GM13976 (cell line): ENCODE measurements at regions not wholly inside any gene's neighbourhood (a gene's known extent, or its start where the extent isn't known, plus 50 kb on each side); places are given as distances from the start of the nearest gene placed in this dataset.
"Not testable (repeated sequence)": the region's sequence is repeated elsewhere in the genome, so short reads cannot be mapped to it uniquely, and the experiment has no call there.

Source experiments
- DNase-seq: peaks from one replicate; pipeline ENCODE4 v3.0.0; 2012; ENCODE audit warnings: low spot score
- in situ Hi-C: fragments of 300-500 bp; cut with MboI; formaldehyde crosslinking; loops from one replicate; pipeline ENCODE4 v1.12.0; 2022; ENCODE audit warnings: low sequenced_read_pairs, mixed read lengths, inconsistent platforms; ENCODE audit not compliant: unreplicated experiment
- TF ChIP-seq, protein P1 (sequence below): IDR thresholded peaks from 2 replicates; pipeline ENCODE4 v1.5.1; 2012; ENCODE audit warnings: borderline replicate concordance, mild to moderate bottlenecking; ENCODE audit not compliant: insufficient read depth; ENCODE audit errors: extremely low read depth, missing control alignments, control extremely low read depth

DNA sequence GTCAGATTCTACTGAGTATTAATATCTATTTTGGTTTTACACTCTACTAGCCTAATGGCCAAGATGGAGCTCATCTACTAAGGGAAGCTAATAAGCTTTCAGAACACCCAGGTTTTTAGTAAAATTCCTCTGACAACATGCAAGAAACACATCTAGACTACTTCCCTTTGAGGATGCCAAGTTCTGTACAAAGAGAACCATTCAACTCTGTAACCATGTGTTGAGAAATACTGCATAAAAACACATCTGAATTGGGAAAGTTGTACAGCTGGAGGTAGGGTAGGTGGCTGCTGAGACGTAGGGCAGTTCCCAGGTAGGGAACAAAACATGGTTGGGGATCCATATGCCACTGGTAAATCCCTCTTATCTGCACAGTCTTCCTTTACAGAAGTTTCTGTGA, 66.2 kb downstream of the SC5D start:
- in situ Hi-C loops = no loop called here
- DNase-seq = no peak

DNA sequence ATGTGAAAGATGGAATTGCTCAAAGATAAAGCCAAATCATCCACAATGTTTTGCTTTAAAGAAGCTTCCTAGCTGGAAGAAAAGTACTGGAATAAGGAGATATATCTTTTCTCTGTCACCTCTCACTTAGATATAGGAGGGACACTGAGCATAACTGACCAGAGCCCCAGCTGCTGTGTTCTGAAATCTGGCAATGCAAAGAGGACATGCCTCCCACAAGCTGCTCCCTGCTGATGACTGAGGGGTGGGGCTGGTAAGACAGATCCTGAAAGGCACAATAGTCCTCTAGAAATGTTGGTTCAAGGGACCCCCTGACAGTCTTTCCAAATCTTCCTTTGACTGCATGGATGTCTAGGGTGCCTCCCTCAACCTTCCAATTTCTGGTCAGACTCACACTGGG, 67.0 kb downstream of the SC5D start:
- DNase-seq = no peak
- in situ Hi-C loops = no loop called here
- TF ChIP-seq, protein P1, sequence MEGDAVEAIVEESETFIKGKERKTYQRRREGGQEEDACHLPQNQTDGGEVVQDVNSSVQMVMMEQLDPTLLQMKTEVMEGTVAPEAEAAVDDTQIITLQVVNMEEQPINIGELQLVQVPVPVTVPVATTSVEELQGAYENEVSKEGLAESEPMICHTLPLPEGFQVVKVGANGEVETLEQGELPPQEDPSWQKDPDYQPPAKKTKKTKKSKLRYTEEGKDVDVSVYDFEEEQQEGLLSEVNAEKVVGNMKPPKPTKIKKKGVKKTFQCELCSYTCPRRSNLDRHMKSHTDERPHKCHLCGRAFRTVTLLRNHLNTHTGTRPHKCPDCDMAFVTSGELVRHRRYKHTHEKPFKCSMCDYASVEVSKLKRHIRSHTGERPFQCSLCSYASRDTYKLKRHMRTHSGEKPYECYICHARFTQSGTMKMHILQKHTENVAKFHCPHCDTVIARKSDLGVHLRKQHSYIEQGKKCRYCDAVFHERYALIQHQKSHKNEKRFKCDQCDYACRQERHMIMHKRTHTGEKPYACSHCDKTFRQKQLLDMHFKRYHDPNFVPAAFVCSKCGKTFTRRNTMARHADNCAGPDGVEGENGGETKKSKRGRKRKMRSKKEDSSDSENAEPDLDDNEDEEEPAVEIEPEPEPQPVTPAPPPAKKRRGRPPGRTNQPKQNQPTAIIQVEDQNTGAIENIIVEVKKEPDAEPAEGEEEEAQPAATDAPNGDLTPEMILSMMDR = no peak

More for the DNA sequence above, 66.2 kb downstream of the SC5D start:
- TF ChIP-seq, protein P1 = no peak

DNA sequence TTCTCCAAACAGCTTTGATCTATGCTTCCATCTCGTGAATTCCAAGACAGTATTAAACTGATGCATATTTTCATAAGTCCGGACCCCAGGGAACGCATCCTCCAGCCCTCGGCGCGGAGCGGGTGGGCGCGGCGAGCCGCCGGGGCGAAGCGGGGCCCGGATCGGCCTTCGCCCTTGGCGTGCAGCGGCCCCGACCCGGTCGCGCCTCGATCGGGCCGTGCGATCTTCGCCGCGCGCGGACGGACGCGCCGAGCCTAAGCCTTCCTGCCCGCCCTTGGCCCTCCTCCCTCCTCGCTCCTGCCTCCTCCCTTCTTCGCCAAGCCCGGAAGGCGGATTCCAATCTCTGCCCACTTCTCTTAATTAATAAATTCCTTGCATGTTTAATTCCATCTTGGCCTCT, 70.4 kb downstream of the SC5D start:
- in situ Hi-C loops, DNase-seq: not testable (repeated sequence)

DNA sequence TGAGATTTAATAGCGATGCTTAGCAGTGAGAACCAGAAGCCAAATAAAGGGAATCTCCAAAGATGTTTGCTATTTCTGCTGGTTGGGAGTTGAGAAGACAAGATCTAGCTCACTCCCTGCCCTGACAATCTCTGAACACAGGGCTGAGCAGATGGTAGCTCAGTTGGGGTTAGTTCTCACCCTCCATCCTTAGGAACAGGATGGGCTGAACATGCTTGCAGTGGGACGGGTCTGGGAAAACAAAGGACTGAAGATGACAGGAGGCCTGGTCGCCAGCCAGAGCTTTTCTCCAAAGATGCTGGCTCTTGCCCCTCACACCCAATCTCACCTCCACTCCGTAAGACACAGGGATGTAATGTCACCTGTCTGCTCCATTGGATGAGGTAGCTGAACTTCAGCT, 72.7 kb downstream of the SC5D start:
- DNase-seq = no peak
- in situ Hi-C loops = no loop called here
- TF ChIP-seq, protein P1 = no peak

DNA sequence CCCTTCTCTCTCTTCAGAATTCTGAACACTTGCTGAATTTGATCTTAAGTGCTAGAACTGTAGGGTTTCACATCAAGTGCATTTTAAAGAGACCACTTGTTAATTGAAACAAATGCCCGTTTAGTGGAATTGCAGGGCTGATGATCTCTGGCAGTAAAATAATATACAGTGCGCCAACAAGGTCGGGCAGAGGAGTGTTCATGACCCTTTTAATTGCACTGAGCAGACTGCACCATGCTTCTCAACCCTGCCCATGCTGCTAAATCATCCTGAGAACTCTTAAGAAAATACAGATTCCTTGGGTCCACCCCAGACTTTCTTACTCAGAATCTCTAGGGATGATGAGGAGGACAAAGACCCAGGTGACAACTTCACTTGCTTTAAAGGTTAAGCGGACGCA, 73.5 kb downstream of the SC5D start:
- TF ChIP-seq, protein P1 = no peak
- DNase-seq = no peak
- in situ Hi-C loops = no loop called here

DNA sequence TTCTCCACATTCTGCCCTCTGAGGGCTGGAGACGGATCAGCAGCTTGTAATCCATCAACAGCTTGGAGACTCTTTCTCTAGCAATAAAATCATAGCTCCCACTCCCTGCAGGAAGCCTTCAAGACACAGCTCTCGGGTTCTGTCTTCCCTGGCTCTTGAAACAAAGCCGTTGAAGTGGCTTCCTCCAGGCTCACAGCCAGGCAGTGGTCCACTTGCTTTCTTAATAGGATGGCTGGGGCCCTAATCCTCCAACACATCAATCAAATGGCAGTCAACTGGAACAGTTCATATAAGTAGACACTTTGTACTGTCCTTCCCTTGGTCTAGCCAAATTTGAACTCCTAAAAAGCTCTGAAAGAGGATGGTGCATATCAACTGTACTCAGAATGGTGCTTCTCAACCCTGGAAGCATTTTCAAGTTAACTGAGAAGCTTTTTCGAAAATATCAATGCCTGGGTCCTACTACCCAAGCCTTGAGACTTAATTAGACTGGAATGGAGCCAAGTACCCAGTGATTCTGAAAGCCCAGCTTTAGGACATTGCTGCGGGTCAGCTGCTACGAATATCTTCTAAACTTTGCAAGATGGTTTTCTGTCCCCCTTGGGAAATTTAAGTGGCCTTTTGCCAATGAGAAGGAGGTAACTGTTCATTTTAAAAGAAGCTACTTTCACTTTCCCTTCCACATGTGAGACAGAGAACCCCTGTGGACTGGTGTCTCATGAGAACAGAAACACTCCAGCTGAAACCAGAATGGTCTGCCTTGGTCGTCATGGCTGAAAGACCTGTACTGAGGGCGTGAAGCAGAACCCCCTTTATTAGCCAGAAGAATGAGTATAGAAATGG, 74.7 kb downstream of the SC5D start:
- peak; percentile 71 for DNase-seq
- TF ChIP-seq, protein P1 = no peak

DNA sequence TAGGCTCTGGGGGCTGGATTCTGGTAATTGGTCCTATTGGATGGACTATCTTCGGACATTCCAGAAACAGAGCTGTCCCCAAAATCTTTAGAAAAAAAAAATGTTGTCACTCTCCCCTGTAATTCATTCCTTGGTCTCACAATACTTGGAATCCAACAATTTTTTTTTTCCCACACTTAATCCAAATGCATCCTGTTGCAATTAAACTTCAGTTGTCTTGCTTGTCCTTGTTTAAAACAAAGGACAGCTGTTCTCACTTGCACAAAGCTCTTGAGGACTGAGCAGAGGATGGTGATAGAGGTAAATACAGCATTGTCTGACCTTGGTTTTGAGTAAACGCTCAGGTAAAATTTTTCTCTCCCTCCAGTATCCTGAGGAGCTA, 75.3 kb downstream of the SC5D start:
- DNase-seq = no peak
- TF ChIP-seq, protein P1 = no peak
- in situ Hi-C loops = no loop called here

More for the DNA sequence above, 74.7 kb downstream of the SC5D start:
- in situ Hi-C loops = no loop called here
